Endodermal cell (in vitro differentiated cells): ENCODE measurements at regions not wholly inside any gene's neighbourhood (a gene's known extent, or its start where the extent isn't known, plus 50 kb on each side); places are given as distances from the start of the nearest gene placed in this dataset.

Experiments
- DNase-seq: peaks from one replicate; pipeline ENCODE4 v3.0.0-alpha.2; 2017
- H3K27ac ChIP-seq: 2 replicates; pipeline ENCODE4 v1.5.1; 2013; ENCODE audit warnings: mild to moderate bottlenecking, low read depth, low read length, moderate library complexity
- H3K27me3 ChIP-seq: 2 replicates; pipeline ENCODE4 v1.6.1; 2013; ENCODE audit warnings: mild to moderate bottlenecking, low read length, moderate library complexity; ENCODE audit not compliant: insufficient read depth, control insufficient read depth, poor library complexity, severe bottlenecking
- H3K36me3 ChIP-seq: 2 replicates; pipeline ENCODE4 v1.7.0; 2013; ENCODE audit warnings: mild to moderate bottlenecking, low read length, moderate library complexity; ENCODE audit not compliant: control insufficient read depth, insufficient read depth
- H3K4me1 ChIP-seq: one replicate; pipeline ENCODE4 v1.7.0; 2013; ENCODE audit warnings: low read length; ENCODE audit not compliant: control insufficient read depth, insufficient read depth
- H3K4me3 ChIP-seq: 2 replicates; pipeline ENCODE4 v1.5.1; 2013; ENCODE audit warnings: mild to moderate bottlenecking, low read length, moderate library complexity
- H3K9ac ChIP-seq: 2 replicates; pipeline ENCODE4 v1.6.1; 2013; ENCODE audit warnings: mild to moderate bottlenecking, low read length, moderate library complexity; ENCODE audit not compliant: poor library complexity, severe bottlenecking; ENCODE audit errors: extremely low read depth
- H3K9me3 ChIP-seq: 2 replicates; pipeline ENCODE4 v1.6.1; 2013; ENCODE audit warnings: mild to moderate bottlenecking, low read length, moderate library complexity; ENCODE audit not compliant: control insufficient read depth
- H3K27ac Mint-ChIP-seq: 2 replicates; pipeline ENCODE4 v1.8.0; 2020; ENCODE audit warnings: mixed read lengths
- H3K27me3 Mint-ChIP-seq: 2 replicates; pipeline ENCODE4 v1.8.0; 2021; ENCODE audit warnings: mild to moderate bottlenecking, mixed read lengths; ENCODE audit not compliant: insufficient read depth
- H3K36me3 Mint-ChIP-seq: 2 replicates; pipeline ENCODE4 v1.8.0; 2020; ENCODE audit warnings: low read depth, mixed read lengths
- H3K4me1 Mint-ChIP-seq: 2 replicates; pipeline ENCODE4 v1.8.0; 2020; ENCODE audit warnings: mixed read lengths
- H3K4me3 Mint-ChIP-seq: 2 replicates; pipeline ENCODE4 v1.8.0; 2020; ENCODE audit warnings: mild to moderate bottlenecking, moderate library complexity, mixed read lengths
- H3K9me3 Mint-ChIP-seq: 2 replicates; pipeline ENCODE4 v1.8.0; 2020; ENCODE audit warnings: mild to moderate bottlenecking, mixed read lengths
- WGBS, 2 experiments: methylation state at CpG; one replicate each; pipeline versions ENCODE4 v1.1.5 to v1.1.7; 2013; ENCODE audit warnings: missing lambda C conversion rate in 2 of 2, mixed read lengths in 1 of 2; ENCODE audit not compliant: insufficient coverage in 1 of 2, insufficient read length in 1 of 2; 5-methylcytosine and 5-hydroxymethylcytosine counted together
- TF ChIP-seq, protein P1 (sequence below): fragments of 200-600 bp; sonication (generic); conservative IDR thresholded peaks from 2 replicates; pipeline ENCODE4 v1.5.0; 2021; ENCODE audit warnings: antibody characterized with exemption, mild to moderate bottlenecking

GRCh38 chr9:135378751-135379150, 100.8 kb upstream of the PPP1R26 start:
- H3K4me3 Mint-ChIP-seq: no peak overlapping the region
- H3K4me3 ChIP-seq: no peak overlapping the region
- H3K9ac ChIP-seq: no peak overlapping the region
- H3K4me1 ChIP-seq: no peaks in the 10 kb centered on the region
- no peak for DNase-seq
- H3K36me3 ChIP-seq: no peaks in the 10 kb centered on the region
- WGBS, 2 experiments: 90 to 93% methylated on average over 13 to 15 of the region's 15 CpGs
- H3K27me3 ChIP-seq: no peaks in the 10 kb centered on the region
- no peak overlapping the region for H3K27ac ChIP-seq
- H3K36me3 Mint-ChIP-seq: no peaks in the 10 kb centered on the region
- H3K9me3 ChIP-seq: no peaks in the 10 kb centered on the region
- H3K27me3 Mint-ChIP-seq: no peaks in the 10 kb centered on the region
- no peak overlapping the region for H3K27ac Mint-ChIP-seq
- TF ChIP-seq, protein P1, sequence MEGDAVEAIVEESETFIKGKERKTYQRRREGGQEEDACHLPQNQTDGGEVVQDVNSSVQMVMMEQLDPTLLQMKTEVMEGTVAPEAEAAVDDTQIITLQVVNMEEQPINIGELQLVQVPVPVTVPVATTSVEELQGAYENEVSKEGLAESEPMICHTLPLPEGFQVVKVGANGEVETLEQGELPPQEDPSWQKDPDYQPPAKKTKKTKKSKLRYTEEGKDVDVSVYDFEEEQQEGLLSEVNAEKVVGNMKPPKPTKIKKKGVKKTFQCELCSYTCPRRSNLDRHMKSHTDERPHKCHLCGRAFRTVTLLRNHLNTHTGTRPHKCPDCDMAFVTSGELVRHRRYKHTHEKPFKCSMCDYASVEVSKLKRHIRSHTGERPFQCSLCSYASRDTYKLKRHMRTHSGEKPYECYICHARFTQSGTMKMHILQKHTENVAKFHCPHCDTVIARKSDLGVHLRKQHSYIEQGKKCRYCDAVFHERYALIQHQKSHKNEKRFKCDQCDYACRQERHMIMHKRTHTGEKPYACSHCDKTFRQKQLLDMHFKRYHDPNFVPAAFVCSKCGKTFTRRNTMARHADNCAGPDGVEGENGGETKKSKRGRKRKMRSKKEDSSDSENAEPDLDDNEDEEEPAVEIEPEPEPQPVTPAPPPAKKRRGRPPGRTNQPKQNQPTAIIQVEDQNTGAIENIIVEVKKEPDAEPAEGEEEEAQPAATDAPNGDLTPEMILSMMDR: no peak
- H3K9me3 Mint-ChIP-seq: no peaks in the 10 kb centered on the region
- peaks cover 5% of the 10 kb centered on the region for H3K4me1 Mint-ChIP-seq

- WGBS, 2 experiments: 92 to 96% methylated on average over 6 to 11 of the region's 11 CpGs
- no peaks in the 10 kb centered on the region for H3K4me1 ChIP-seq
- H3K27ac Mint-ChIP-seq: no peak overlapping the region
- no peaks in the 10 kb centered on the region for H3K27me3 Mint-ChIP-seq
- H3K27ac ChIP-seq: no peak overlapping the region
- no peak overlapping the region for H3K4me3 Mint-ChIP-seq
- no peaks in the 10 kb centered on the region for H3K4me1 Mint-ChIP-seq
- DNase-seq: no peak
- TF ChIP-seq, protein P1: no peak
- no peaks in the 10 kb centered on the region for H3K9me3 Mint-ChIP-seq
- no peaks in the 10 kb centered on the region for H3K27me3 ChIP-seq
- H3K9ac ChIP-seq: no peak overlapping the region
- H3K36me3 Mint-ChIP-seq: no peaks in the 10 kb centered on the region
- H3K36me3 ChIP-seq: no peaks in the 10 kb centered on the region
- H3K9me3 ChIP-seq: no peaks in the 10 kb centered on the region
- no peak overlapping the region for H3K4me3 ChIP-seq
Observed at GRCh38 chr9:135379540-135380267, 99.9 kb upstream of the PPP1R26 start.

DNA sequence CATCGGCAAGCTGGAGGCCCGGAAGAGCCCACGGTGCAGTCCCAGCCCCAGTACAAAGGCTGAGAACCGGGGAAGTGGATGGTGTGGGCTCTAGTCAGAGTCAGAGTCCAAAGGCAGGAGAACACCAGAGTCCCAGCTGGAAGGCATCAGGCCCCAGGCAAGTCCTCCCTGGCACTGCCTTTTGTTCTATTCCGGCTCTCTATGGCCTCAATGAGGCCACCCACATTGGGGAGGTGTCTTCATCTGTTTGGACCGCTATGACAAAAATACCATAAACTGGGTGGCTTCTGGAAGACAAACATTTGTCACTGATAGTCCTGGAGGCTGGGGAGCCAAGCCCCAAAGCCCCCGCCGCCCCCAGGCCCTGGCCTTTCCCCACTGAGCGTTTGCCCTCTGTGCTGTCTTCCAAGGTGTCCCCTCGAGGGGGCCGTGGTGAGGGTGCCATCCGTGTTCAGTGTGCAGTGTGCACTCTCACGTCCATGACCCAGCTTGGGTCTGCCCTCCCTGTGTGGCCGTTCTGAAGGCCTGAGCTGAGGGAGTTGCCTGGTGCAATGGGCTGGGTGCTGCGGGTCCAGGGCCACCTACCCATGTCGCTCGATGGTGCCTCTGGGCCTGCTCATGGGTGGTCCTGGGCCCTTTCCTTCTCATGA, 99.1 kb upstream of the PPP1R26 start:
- Histone ChIP-seq H3K36me3 (no peaks in the 10 kb centered on the region), H3K27me3 (no peaks in the 10 kb centered on the region), H3K4me3 (no peak overlapping the region), H3K9me3 (no peaks in the 10 kb centered on the region), H3K4me1 (no peaks in the 10 kb centered on the region), H3K27ac (no peak overlapping the region), H3K9ac (no peak overlapping the region)
- Mint-ChIP-seq H3K9me3 (no peaks in the 10 kb centered on the region), H3K4me3 (no peak overlapping the region), H3K27me3 (no peaks in the 10 kb centered on the region), H3K27ac (no peak overlapping the region), H3K4me1 (no peaks in the 10 kb centered on the region), H3K36me3 (no peaks in the 10 kb centered on the region)
- DNase-seq: no peak
- WGBS, 2 experiments: 91 to 95% methylated on average over 17 of the region's 17 CpGs
- TF ChIP-seq, protein P1: no peak
